ENCODE measurements at regions not wholly inside any gene's neighbourhood (a gene's known extent, or its start where the extent isn't known, plus 50 kb on each side); places are given as distances from the start of the nearest gene placed in this dataset.

DNA sequence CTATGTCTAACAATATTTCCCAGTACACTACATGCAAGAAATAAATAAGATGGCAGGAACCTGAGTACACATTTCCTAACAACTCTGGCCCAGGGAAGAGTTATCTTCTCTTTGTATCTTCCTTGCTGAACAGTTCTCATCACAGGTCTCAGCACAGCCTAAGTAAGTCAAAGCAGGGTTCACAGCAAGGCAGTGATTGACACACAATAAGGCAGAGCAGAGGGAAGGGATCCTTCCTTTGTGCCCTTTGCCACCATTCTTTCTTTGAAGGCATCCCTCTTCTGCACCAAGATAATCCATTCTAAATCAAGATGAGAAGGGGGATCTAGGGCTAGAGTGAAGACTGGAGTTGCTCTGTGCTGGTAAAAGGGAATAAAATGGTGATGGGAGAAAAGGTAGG is 73.4 kb upstream of the TRPC4 start:
- Histone ChIP-seq H3K9me2 (replicated peaks; ENCODE audit: insufficient read depth, low read length) (no peaks in the 10 kb centered on the region), H3K9me3 (ENCODE audit: low read length) (peaks cover 11% of the 10 kb centered on the region), H3K27me3 (ENCODE audit: low read length) (no peaks in the 10 kb centered on the region), H3K4me2 (ENCODE audit: low read depth, low read length, poor library complexity, severe bottlenecking) (no peak overlapping the region), H3K27ac (ENCODE audit: low read length) (no peak overlapping the region), H3K9ac (ENCODE audit: low read length) (no peak overlapping the region), H4K20me1 (ENCODE audit: insufficient read depth, low read depth, low read length) (no peaks in the 10 kb centered on the region), H3K4me1 (ENCODE audit: low read length) (no peaks in the 10 kb centered on the region), H3K36me3 (ENCODE audit: insufficient read depth, low read length) (no peaks in the 10 kb centered on the region), H3K4me3 (ENCODE audit: low read length) (no peak overlapping the region), H2AFZ (ENCODE audit: low read length) (no peak overlapping the region), H3K79me2 (ENCODE audit: low read length) (no peaks in the 10 kb centered on the region)
- no peak for DNase-seq

DNA sequence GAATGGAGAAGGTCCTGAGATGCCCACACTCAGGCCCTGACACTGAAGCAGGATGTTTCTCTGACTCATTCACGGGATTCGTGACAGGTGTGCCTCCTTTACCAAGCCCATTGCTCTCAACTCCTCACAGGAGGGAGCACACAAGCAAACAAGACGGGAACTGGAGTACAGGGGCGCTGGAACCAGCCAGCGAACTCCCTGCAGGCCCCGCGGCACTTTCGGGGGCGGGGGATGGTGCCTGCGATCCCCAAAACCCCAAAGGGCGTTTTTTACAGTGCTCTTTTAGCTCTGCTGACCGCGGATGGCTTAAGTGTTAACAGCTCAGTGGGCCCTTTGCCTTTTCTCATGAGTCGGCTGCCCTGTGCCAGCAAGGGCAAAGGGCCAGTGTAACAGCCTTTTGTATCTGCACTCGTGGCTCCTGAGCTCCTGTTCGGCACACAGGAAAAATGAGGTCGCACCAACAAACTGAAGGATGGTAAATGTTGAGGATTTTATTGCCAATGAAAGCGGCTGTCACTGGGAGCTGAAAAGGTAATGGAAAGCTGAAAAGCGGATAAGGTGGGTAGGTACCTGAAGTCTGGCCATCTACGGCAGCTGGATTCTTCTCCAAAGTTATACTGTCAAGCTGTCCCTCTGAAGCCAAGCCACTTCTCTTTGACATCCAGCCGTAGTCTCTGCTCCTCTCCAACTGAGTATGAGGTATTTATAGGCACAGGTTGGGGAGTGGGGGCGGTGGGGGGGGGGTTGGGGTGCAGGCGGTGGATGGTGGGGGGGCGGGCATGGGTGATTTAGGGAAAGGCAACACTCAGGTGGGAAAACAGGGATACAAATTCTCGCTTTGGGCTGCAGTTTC is 65.0 kb upstream of the TRPC4 start:
- no peak overlapping the region for H3K4me2 ChIP-seq (ENCODE audit: low read depth, low read length, poor library complexity, severe bottlenecking)
- H3K27ac ChIP-seq (ENCODE audit: low read length): no peak overlapping the region
- H3K36me3 ChIP-seq (ENCODE audit: insufficient read depth, low read length): no peaks in the 10 kb centered on the region
- DNase-seq: no peak
- no peaks in the 10 kb centered on the region for H3K27me3 ChIP-seq (ENCODE audit: low read length)
- no peaks in the 10 kb centered on the region for H3K9me2 ChIP-seq (replicated peaks; ENCODE audit: insufficient read depth, low read length)
- H3K4me3 ChIP-seq (ENCODE audit: low read length): no peak overlapping the region
- no peaks in the 10 kb centered on the region for H3K9me3 ChIP-seq (ENCODE audit: low read length)
- H4K20me1 ChIP-seq (ENCODE audit: insufficient read depth, low read depth, low read length): no peaks in the 10 kb centered on the region
- no peaks in the 10 kb centered on the region for H3K4me1 ChIP-seq (ENCODE audit: low read length)
- no peak overlapping the region for H3K9ac ChIP-seq (ENCODE audit: low read length)
- no peak overlapping the region for H2AFZ ChIP-seq (ENCODE audit: low read length)
- H3K79me2 ChIP-seq (ENCODE audit: low read length): no peaks in the 10 kb centered on the region

DNA sequence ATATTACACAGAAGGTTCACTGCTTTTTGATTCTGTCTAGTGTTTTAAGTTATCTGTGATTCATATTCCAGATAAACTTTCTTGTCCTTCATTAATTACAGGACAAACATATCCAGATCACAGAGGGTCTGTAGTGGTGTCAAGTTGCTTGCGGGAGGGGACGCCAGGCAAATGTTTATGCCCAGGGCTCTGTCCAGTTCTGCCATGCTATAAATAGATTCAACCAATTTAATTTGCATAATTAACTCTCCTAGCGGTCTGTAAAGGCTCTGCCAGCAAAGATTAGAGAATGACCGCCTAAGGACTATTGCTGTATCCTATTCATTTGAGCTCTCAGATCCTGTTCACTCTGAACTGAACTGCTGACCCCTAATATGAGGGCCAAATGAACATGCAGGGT is 59.7 kb upstream of the TRPC4 start:
- Histone ChIP-seq H2AFZ (ENCODE audit: low read length) (no peak overlapping the region), H3K9me2 (replicated peaks; ENCODE audit: insufficient read depth, low read length) (no peaks in the 10 kb centered on the region), H3K4me2 (ENCODE audit: low read depth, low read length, poor library complexity, severe bottlenecking) (no peak overlapping the region), H3K27ac (ENCODE audit: low read length) (no peak overlapping the region), H4K20me1 (ENCODE audit: insufficient read depth, low read depth, low read length) (no peaks in the 10 kb centered on the region), H3K79me2 (ENCODE audit: low read length) (no peaks in the 10 kb centered on the region), H3K36me3 (ENCODE audit: insufficient read depth, low read length) (no peaks in the 10 kb centered on the region), H3K9me3 (ENCODE audit: low read length) (no peaks in the 10 kb centered on the region), H3K27me3 (ENCODE audit: low read length) (no peaks in the 10 kb centered on the region), H3K9ac (ENCODE audit: low read length) (no peak overlapping the region), H3K4me1 (ENCODE audit: low read length) (no peaks in the 10 kb centered on the region), H3K4me3 (ENCODE audit: low read length) (no peak overlapping the region)
- no peak for DNase-seq

DNA sequence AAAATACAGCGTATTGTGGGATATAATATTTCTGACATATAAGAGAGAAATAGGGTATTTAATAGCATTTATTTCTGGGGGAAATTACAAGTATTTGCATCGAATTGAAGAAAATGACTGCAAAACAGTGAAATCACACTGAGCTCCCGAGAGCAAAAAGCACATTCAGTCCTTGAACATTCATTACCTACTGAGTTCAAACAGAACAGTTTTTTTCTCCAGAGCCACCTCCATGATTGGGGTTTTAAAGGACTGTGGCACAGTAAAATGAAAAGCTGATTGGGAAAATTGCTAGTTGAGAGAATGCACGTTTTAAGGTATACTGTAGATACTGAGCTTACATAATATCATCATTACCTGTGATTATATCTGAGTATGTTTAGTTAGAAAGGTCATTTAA is 58.0 kb upstream of the TRPC4 start:
- no peaks in the 10 kb centered on the region for H3K27me3 ChIP-seq (ENCODE audit: low read length)
- peaks cover 5% of the 10 kb centered on the region; the same call in 1 of the 2 replicates for H3K9me2 ChIP-seq (replicated peaks; ENCODE audit: insufficient read depth, low read length)
- H3K4me2 ChIP-seq (ENCODE audit: low read depth, low read length, poor library complexity, severe bottlenecking): no peak overlapping the region
- no peak overlapping the region for H2AFZ ChIP-seq (ENCODE audit: low read length)
- no peak for DNase-seq
- no peaks in the 10 kb centered on the region for H3K4me1 ChIP-seq (ENCODE audit: low read length)
- H3K9me3 ChIP-seq (ENCODE audit: low read length): no peaks in the 10 kb centered on the region; the same call in none of the 2 replicates
- no peaks in the 10 kb centered on the region for H3K79me2 ChIP-seq (ENCODE audit: low read length)
- no peak overlapping the region for H3K27ac ChIP-seq (ENCODE audit: low read length)
- H3K9ac ChIP-seq (ENCODE audit: low read length): no peak overlapping the region
- no peaks in the 10 kb centered on the region for H4K20me1 ChIP-seq (ENCODE audit: insufficient read depth, low read depth, low read length)
- no peaks in the 10 kb centered on the region for H3K36me3 ChIP-seq (ENCODE audit: insufficient read depth, low read length)
- no peak overlapping the region for H3K4me3 ChIP-seq (ENCODE audit: low read length)

DNA sequence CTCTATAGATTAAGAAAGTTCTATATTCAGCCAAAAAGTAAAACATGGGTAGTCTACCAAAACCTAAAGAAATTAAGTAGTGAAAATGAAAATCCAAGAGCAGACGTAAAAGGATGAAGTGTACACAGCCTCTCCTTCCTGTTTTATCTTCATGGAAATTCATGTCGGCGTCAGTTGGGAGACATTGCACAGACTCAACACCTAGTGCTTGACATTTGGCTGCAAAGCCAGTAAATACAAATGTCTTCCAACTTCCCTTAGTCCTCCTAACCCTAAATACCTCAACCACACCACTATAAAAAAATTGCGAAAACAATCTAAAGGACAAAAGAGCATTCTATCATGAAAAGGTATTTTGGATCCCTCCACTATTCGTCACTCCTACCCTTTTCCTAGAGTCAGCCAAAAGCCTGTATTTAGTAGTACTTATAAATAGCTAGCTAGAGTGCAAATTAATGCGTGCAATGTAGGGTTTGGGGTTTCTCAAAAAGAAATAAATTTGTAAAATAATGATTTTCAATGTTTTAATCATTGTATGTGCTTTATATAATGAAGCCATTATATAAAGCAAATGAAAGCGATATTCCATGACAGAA is 56.4 kb upstream of the TRPC4 start:
- Histone ChIP-seq H3K4me1 (ENCODE audit: low read length) (no peaks in the 10 kb centered on the region), H3K4me2 (ENCODE audit: low read depth, low read length, poor library complexity, severe bottlenecking) (no peak overlapping the region), H3K27me3 (ENCODE audit: low read length) (no peaks in the 10 kb centered on the region), H4K20me1 (ENCODE audit: insufficient read depth, low read depth, low read length) (no peaks in the 10 kb centered on the region), H3K4me3 (ENCODE audit: low read length) (no peak overlapping the region), H3K79me2 (ENCODE audit: low read length) (no peaks in the 10 kb centered on the region), H3K27ac (ENCODE audit: low read length) (no peak overlapping the region), H3K9me3 (ENCODE audit: low read length) (no peaks in the 10 kb centered on the region; the same call in none of the 2 replicates), H3K9ac (ENCODE audit: low read length) (no peak overlapping the region), H3K9me2 (replicated peaks; ENCODE audit: insufficient read depth, low read length) (peaks cover 5% of the 10 kb centered on the region; the same call in 1 of the 2 replicates), H2AFZ (ENCODE audit: low read length) (no peak overlapping the region), H3K36me3 (ENCODE audit: insufficient read depth, low read length) (no peaks in the 10 kb centered on the region)
- no peak for DNase-seq

DNA sequence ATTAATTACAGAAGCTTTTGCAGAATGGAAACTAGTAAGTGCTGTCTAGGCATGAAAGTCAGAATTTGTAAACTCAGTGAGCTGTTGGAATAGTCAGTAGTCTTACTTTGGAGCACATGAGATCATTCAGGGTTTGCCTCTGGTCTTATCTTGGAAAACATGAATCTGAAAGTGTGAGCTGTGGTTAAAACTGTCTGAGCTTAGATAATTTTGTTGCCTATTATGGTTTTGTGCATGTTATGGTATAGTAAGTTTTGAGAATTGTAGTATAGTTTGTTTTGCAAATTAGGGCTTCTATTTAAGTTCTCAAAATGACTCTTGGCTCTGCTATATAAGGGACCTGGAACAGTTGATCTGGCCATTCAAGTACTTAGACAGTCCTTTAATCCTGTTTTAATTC is 53.7 kb upstream of the TRPC4 start:
- Histone ChIP-seq H4K20me1 (ENCODE audit: insufficient read depth, low read depth, low read length) (no peaks in the 10 kb centered on the region), H3K27ac (ENCODE audit: low read length) (no peak overlapping the region), H3K79me2 (ENCODE audit: low read length) (no peaks in the 10 kb centered on the region), H3K36me3 (ENCODE audit: insufficient read depth, low read length) (no peaks in the 10 kb centered on the region), H3K27me3 (ENCODE audit: low read length) (no peaks in the 10 kb centered on the region), H3K9ac (ENCODE audit: low read length) (no peak overlapping the region), H3K4me3 (ENCODE audit: low read length) (no peak overlapping the region), H3K9me3 (ENCODE audit: low read length) (no peaks in the 10 kb centered on the region; the same call in none of the 2 replicates), H3K4me1 (ENCODE audit: low read length) (no peaks in the 10 kb centered on the region), H3K9me2 (replicated peaks; ENCODE audit: insufficient read depth, low read length) (peaks cover 5% of the 10 kb centered on the region; the same call in 1 of the 2 replicates), H3K4me2 (ENCODE audit: low read depth, low read length, poor library complexity, severe bottlenecking) (no peak overlapping the region), H2AFZ (ENCODE audit: low read length) (no peak overlapping the region)
- no peak for DNase-seq

DNA sequence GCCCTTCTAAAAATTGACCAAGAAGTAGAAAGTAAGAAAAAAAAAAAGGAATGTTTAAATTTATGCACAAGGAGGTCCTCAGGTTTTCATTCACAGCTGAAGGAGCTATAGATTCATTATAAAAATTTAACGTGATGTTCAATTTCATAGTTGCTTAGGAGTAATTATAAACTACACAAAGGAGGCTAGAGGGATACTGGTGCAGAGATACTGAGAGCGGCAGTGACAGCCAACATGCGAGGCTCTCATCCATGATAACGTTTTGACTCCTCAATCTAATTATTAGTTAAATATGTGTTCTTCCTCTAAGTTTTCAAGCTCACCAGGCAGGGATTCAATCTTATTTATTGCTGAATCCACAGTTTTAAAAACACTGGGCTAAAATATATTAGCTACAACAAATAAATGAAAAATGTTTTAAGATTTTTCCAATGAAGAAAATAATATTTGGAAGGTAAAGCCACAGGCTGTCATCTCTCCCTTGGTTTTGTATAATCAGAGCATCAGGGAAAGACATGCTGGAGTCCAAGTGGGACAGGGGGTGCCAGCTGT is 49.8 kb upstream of the TRPC4 start:
- Histone ChIP-seq H3K9me3 (ENCODE audit: low read length) (peaks cover 3% of the 10 kb centered on the region), H3K4me1 (ENCODE audit: low read length) (no peaks in the 10 kb centered on the region), H3K27me3 (ENCODE audit: low read length) (no peaks in the 10 kb centered on the region), H2AFZ (ENCODE audit: low read length) (no peak overlapping the region), H3K9me2 (replicated peaks; ENCODE audit: insufficient read depth, low read length) (peaks cover 5% of the 10 kb centered on the region; the same call in 1 of the 2 replicates), H3K36me3 (ENCODE audit: insufficient read depth, low read length) (no peaks in the 10 kb centered on the region), H3K27ac (ENCODE audit: low read length) (no peak overlapping the region), H3K4me2 (ENCODE audit: low read depth, low read length, poor library complexity, severe bottlenecking) (no peak overlapping the region), H4K20me1 (ENCODE audit: insufficient read depth, low read depth, low read length) (no peaks in the 10 kb centered on the region), H3K4me3 (ENCODE audit: low read length) (no peak overlapping the region), H3K9ac (ENCODE audit: low read length) (no peak overlapping the region), H3K79me2 (ENCODE audit: low read length) (no peaks in the 10 kb centered on the region)
- no peak for DNase-seq

All from Karpas-422 (cell line).